Fibroblast of skin of back (primary cell): ENCODE measurements at regions not wholly inside any gene's neighbourhood (a gene's known extent, or its start where the extent isn't known, plus 50 kb on each side); places are given as distances from the start of the nearest gene placed in this dataset.

ENCODE experiments used
- DNase-seq: peaks from one replicate; pipeline ENCODE4 v3.0.0-alpha.2; 2013

DNA sequence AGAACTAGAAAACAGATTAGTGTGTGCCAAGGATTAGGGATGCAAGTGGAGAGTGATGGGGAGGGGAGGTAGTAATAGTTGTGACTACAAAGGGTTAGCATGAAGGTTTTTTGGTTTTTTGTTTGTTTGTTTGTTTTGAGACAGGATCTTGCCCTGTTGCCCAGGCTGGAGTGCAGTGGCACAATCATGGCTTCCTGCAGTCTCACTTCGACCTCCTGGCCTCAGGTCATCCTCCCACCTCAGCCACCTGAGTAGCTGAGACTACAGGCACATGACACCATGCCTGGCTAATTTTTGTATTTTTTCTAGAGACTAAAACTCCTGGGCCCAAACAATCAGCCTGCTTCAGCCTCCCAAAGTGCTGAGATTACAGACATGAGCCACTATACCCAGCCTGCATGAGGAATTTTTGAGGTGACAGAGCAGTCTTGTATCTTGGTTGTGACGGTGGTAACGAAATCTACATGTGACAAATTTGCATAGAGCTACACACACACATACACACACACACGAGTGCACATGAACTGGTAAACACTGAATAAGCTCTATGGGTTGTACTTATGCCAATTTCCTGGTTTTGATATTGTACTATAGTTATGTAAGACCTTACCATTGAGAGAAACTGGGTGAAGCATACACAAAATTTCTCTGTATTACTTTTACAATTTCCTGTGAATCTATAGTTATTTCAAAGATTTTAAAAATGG, 59.6 kb upstream of the TOM1L1 start:
- DNase-seq: no peak

DNA sequence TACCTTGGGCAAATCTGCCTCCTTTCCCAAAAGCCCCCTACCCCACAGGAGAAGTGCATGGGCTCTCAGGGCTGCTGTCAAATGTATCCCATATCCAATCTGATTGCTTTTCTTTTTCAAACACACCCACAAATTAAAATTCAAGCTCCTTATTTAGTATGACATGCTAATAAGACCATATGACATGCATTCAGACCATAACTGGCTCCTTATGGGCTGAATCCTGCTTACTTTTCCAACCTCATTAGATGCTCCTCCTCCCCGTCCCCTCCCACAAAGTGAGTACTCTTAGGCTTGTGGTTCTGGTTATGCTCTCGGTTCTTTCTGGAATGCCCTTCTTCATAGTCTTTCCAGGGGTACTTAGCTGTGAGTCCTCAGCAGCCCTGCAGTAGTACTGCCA, 59.0 kb upstream of the TOM1L1 start:
- DNase-seq: no peak

DNA sequence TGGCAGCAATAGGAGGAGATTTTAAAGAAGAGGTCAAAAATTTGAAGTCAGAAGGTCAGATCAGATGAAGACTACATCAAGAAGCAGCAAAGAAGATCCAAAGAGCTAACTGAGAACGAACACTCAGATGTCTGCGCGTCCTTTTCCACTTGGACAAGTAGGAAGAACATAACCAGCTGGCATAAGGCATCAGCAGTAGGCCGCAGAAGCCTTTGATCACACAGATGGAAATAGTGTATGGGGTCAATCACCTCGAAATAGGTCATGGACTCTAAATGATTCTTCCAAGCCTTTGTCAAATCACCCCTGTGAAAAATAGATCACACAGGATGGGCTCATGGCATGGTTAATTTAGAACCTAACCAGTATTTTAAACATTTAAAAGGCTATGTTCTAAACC, 56.4 kb upstream of the TOM1L1 start:
- no peak for DNase-seq

DNA sequence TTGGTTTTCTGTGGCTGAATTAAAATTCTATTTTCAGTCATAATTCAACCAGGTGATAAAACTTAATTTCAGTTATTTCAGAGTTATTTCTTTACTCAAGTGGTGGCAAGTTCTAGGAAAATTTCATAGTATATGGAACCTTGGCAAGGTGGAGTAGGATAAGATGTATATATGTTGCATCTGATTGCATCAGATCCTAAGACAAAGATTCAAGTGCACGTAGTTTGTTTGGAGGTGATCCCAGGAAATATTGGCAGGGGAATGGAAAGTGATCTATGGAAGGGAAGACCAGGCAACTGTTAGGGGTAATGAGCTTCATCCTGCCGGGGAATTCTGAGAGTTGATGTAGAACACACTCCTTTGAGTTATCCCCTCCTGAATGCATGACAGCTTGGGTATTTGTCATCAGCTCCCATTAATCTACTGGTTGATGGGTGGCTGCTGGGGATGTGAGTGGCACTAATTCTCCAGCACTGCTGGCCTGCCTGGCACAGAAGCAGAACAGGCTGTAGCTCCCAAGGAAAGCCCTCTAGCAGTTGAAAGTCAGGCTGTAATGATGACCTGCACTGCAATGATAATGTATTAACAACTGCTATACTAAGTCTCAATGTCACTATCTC, 52.2 kb upstream of the TOM1L1 start:
- no peak for DNase-seq

DNA sequence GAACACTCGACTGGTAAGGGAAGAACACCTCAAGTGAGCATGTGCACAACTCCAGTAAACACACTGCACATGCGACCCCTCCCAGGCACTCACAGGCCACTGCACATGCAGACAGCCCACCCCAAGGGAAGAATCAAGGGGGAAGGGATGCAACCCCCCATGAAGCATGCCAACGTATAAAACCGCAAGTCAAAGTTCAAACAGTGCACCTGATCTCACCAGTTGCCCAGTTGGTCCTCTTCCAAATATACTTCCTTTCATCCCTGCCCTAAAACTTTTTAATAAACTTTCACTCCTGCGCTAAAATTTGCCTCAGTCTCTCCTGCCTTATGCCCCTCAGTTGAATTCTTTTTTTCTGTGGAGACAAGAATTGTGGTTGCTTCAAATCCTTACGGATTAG, 51.0 kb upstream of the TOM1L1 start:
- no peak for DNase-seq
